ENCODE measurements at regions not wholly inside any gene's neighbourhood (a gene's known extent, or its start where the extent isn't known, plus 50 kb on each side); places are given as distances from the start of the nearest gene placed in this dataset.
A peak's percentile ranks its signal among the peaks of the same experiment; 100 is the strongest.

GRCh38 chr3:84100861-84101260 lies 857.9 kb upstream of the CADM2 start:
- H3K27me3 Mint-ChIP-seq (ENCODE audit: insufficient read depth, unreplicated experiment), result no peaks in the 10 kb centered on the region
- intact Hi-C loops (cut with micrococcal nuclease), result no loop called here
- no peak overlapping the region for H3K4me3 Mint-ChIP-seq (ENCODE audit: unreplicated experiment)
- ChIA-PET POLR2A (no interaction called here), CTCF (no interaction called here)
- peaks cover 6% of the 10 kb centered on the region for H3K4me1 Mint-ChIP-seq (ENCODE audit: insufficient read depth, unreplicated experiment)
- H3K27ac Mint-ChIP-seq (ENCODE audit: low read depth, unreplicated experiment), result no peak overlapping the region
- TF ChIP-seq, protein P1, sequence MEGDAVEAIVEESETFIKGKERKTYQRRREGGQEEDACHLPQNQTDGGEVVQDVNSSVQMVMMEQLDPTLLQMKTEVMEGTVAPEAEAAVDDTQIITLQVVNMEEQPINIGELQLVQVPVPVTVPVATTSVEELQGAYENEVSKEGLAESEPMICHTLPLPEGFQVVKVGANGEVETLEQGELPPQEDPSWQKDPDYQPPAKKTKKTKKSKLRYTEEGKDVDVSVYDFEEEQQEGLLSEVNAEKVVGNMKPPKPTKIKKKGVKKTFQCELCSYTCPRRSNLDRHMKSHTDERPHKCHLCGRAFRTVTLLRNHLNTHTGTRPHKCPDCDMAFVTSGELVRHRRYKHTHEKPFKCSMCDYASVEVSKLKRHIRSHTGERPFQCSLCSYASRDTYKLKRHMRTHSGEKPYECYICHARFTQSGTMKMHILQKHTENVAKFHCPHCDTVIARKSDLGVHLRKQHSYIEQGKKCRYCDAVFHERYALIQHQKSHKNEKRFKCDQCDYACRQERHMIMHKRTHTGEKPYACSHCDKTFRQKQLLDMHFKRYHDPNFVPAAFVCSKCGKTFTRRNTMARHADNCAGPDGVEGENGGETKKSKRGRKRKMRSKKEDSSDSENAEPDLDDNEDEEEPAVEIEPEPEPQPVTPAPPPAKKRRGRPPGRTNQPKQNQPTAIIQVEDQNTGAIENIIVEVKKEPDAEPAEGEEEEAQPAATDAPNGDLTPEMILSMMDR (IDR thresholded peaks at IDR 0.05; ENCODE audit: unreplicated experiment), result no peak
- no peak for DNase-seq (ENCODE audit: unreplicated experiment)
- no TSS peak for BruUV-seq (replicated peaks)
- H3K9me3 Mint-ChIP-seq (ENCODE audit: unreplicated experiment), result peaks cover 12% of the 10 kb centered on the region
- no peaks in the 10 kb centered on the region for H3K36me3 Mint-ChIP-seq (ENCODE audit: insufficient read depth, unreplicated experiment)

GRCh38 chr3:84108442-84108971 lies 850.3 kb upstream of the CADM2 start:
- Mint-ChIP-seq H3K4me3 (ENCODE audit: unreplicated experiment) (peak overlapping the region; percentile 32), H3K36me3 (ENCODE audit: insufficient read depth, unreplicated experiment) (no peaks in the 10 kb centered on the region), H3K4me1 (ENCODE audit: insufficient read depth, unreplicated experiment) (peaks cover 34% of the 10 kb centered on the region), H3K27ac (ENCODE audit: low read depth, unreplicated experiment) (peak overlapping the region; percentile 30), H3K9me3 (ENCODE audit: unreplicated experiment) (peaks cover 6% of the 10 kb centered on the region), H3K27me3 (ENCODE audit: insufficient read depth, unreplicated experiment) (no peaks in the 10 kb centered on the region)
- TF ChIP-seq, protein P1 (IDR thresholded peaks at IDR 0.05; ENCODE audit: unreplicated experiment), result no peak
- DNase-seq (ENCODE audit: unreplicated experiment), result peak; percentile 84
- BruUV-seq (replicated peaks), result no TSS peak
- intact Hi-C loops (cut with micrococcal nuclease), result no loop called here
- ChIA-PET CTCF (interaction anchor here (0.6 kb wide), 1 partner anchor 20 kb away, joined by 3 read pairs; no protein-coding TSS in a partner anchor), POLR2A (interaction anchor here (0.5 to 1.0 kb wide), 2 partner anchors 27 to 162 kb away, joined by 3 to 7 read pairs; no protein-coding TSS in a partner anchor)

DNA sequence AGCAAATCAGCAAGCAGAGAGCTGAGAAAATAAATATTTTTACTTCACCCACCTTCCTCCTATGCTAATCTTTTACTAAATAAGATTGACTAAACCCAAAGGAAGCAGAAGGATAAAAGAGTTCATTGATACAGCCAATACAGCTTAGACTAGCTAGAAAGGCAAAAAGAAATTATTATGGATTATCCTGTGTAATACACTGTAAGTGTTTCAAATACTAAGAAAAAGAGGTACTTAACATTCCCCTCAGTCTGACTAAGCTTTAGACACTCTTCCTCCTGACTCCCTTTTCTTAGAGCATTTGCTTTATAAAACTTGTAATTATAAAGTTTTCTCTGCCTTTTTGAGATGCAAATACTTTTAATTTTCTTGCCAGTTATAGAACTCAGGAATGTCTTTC lies 848.9 kb upstream of the CADM2 start:
- intact Hi-C loops (cut with micrococcal nuclease), result no loop called here
- peaks cover 34% of the 10 kb centered on the region for H3K4me1 Mint-ChIP-seq (ENCODE audit: insufficient read depth, unreplicated experiment)
- BruUV-seq (replicated peaks), result no TSS peak
- POLR2A ChIA-PET, result interaction anchor here (0.6 to 1.4 kb wide), 2 partner anchors 10 to 174 kb away, joined by 3 to 5 read pairs; no protein-coding TSS in a partner anchor
- no peak for DNase-seq (ENCODE audit: unreplicated experiment)
- H3K27me3 Mint-ChIP-seq (ENCODE audit: insufficient read depth, unreplicated experiment), result no peaks in the 10 kb centered on the region
- H3K36me3 Mint-ChIP-seq (ENCODE audit: insufficient read depth, unreplicated experiment), result no peaks in the 10 kb centered on the region
- H3K9me3 Mint-ChIP-seq (ENCODE audit: unreplicated experiment), result peaks cover 8% of the 10 kb centered on the region
- no peak overlapping the region for H3K4me3 Mint-ChIP-seq (ENCODE audit: unreplicated experiment)
- H3K27ac Mint-ChIP-seq (ENCODE audit: low read depth, unreplicated experiment), result no peak overlapping the region
- CTCF ChIA-PET, result interaction anchor here (1.1 kb wide), 1 partner anchor 174 kb away, joined by 4 read pairs; no protein-coding TSS in a partner anchor
- TF ChIP-seq, protein P1 (IDR thresholded peaks at IDR 0.05; ENCODE audit: unreplicated experiment), result no peak

- TF ChIP-seq, protein P1 (IDR thresholded peaks at IDR 0.05; ENCODE audit: unreplicated experiment), result no peak
- Mint-ChIP-seq H3K4me3 (ENCODE audit: unreplicated experiment) (no peak overlapping the region), H3K27ac (ENCODE audit: low read depth, unreplicated experiment) (no peak overlapping the region), H3K36me3 (ENCODE audit: insufficient read depth, unreplicated experiment) (no peaks in the 10 kb centered on the region), H3K9me3 (ENCODE audit: unreplicated experiment) (peaks cover 8% of the 10 kb centered on the region), H3K27me3 (ENCODE audit: insufficient read depth, unreplicated experiment) (no peaks in the 10 kb centered on the region), H3K4me1 (ENCODE audit: insufficient read depth, unreplicated experiment) (peaks cover 29% of the 10 kb centered on the region)
- CTCF ChIA-PET, result interaction anchor here (0.6 kb wide), 1 partner anchor 76 kb away, joined by 3 read pairs; no protein-coding TSS in a partner anchor
- POLR2A ChIA-PET, result interaction anchor here (1.4 kb wide), 1 partner anchor 9 kb away, joined by 5 read pairs; no protein-coding TSS in a partner anchor
- no peak for DNase-seq (ENCODE audit: unreplicated experiment)
- intact Hi-C loops (cut with micrococcal nuclease), result no loop called here
- no TSS peak for BruUV-seq (replicated peaks)
Observed at GRCh38 chr3:84110787-84111186, 848.0 kb upstream of the CADM2 start.

All from MCF 10A (cell line).